GF-D8 (cell line): ENCODE measurements at regions not wholly inside any gene's neighbourhood (a gene's known extent, or its start where the extent isn't known, plus 50 kb on each side); places are given as distances from the start of the nearest gene placed in this dataset.

Experiments used
- DNase-seq: peaks from one replicate; lab custom pipeline; 2025; lab: John Stamatoyannopoulos, UW

DNA sequence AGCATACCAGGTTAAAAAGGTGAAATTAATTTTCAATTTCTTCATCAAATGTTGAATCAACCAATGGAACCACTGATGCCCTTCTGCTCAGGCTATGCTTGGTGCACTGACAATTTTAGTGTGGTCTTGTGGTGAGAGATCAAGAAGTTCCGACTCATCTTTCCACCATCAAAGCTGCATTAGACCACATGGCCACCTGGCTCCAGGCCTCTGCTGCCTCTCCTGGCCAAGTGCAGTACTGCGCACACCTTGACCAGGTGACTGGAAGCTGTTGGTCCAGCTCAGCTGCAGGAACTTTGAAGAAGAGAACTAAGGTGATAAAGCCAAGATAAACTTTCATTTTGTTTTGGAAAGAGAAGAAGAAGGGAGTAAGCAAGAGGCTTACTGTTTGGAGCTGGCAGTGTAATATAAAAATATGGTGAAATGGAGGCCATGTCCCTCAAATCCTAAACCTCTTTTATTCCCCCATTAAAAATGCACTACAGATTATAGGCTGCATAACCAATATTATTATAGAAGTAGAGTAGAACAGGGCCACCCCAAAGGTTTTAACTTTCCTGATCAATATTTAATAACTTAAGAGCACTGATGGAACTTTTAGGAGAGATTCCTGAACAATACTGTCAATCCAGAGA, 315.5 kb upstream of the C9orf72 start:
- DNase-seq = no peak

DNA sequence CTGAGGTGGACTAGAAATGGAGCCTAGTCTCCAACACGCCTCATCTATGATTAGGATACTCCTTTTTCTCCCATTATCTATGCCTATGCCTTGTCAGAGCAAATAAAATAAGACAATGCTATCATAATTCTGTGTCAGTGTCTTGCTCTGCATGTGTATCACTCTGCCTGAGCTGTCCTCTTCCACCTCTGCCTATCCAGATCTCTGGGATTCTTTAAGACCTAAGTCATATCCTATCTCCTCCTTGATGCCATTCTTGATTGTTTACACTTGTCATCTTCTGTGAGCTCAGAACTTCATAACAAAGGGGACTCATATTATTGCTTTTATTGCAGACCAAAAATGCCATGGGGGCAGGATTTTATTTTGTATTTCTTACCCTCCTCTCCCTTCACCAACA, 351.2 kb upstream of the C9orf72 start:
- no peak for DNase-seq

DNA sequence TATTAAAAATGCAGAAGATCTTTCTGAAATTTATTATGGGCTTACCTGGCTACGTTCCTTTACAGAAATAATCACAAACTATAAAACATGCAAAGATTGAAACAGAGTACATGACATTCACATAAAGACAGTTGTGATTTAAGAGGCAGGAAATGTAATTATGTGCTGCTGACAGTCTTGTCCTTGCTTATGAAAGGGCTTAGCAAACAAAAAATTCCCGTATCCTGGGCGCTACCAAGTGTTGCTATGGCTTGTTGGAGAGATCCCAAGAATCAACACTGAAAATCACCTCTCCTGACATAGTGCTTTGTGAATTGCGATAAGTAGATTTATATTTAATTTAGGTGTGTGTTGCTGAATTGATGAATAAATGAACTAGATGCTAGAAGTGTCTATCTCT, 352.5 kb upstream of the C9orf72 start:
- no peak for DNase-seq

- DNase-seq = no peak
These were observed 356.6 kb upstream of the C9orf72 start for GRCh38 chr9:27929841-27930240.

DNA sequence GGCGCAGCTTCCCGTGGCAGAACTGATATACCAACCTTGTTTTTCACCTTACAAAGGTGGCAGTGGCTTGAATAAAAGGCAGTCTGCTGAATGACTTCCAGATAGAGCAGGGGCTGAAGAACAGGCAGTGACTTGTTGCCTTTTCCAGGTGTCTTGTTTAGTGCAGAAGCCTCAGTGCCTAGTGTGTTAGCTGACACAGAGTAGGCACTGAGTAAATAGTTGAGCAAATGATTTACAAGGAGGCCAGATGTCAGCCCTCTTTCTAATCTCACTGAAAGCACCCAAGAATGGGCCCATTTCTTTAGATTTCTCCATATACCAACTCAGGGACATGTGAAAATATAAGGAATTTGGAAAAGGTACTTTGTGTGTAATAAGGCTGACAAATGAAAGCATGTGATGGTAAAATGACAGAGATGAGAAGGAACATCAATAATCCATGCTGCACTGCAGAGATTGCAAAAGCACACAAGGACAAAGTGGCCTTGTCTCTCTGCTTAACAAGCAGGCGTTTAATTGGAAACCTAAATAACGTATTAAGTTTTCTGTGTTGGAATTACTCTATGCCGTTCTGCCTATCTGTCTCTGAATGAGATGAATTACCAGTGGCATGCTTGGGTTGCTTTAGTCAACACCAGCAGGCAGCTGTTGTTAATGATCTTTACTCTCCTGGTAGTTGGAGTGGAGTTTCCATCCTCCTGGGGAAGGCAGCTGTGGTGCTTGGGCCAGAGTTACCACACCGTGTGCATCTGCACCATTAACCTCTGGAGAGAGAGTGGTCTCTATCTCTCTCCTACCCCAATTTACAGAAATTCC, 360.1 kb upstream of the C9orf72 start:
- no peak for DNase-seq

DNA sequence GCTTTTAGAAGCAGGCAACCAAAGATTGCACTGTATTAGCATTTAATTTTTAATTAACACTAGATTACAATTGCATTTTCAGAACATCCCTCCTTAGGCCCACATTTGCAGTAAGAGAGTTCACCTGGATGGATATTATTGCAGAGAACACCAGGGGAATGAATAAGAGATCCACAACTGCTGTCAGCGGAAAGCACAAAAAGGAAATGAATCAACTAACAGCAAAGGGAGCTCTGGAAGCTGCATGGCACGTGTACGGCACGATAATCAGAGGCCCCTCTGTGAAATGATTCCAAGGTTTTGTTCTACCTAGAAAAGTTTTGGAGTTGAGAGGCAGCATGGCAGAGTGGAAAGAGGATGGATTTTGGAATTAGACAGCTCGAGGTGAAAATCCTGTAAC, 361.2 kb upstream of the C9orf72 start:
- DNase-seq = no peak

DNA sequence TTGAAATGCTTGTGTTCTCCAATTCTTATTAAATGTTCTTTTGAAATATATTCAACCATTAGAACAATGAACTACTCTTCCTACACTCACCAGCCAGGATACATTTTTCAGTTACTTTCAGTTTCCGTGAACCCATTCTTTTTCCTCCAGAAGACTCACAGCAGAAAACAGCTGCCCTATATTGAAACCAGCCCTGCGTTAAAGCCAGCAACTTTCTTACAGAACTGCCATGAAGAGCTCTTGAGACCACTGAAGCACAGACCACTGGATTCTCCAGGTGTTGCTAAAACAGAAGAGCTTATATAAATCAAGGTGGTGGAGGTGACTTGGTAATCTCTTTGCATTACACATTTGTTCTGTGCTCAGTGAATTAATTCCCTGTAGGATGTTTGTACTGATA, 365.9 kb upstream of the C9orf72 start:
- DNase-seq = no peak

GRCh38 chr9:27940535-27940934, 367.3 kb upstream of the C9orf72 start:
- DNase-seq = no peak

GRCh38 chr9:27943501-27943900, 370.2 kb upstream of the C9orf72 start:
- no peak for DNase-seq

- no peak for DNase-seq
These were observed 372.1 kb upstream of the C9orf72 start for GRCh38 chr9:27945386-27945785.

DNA sequence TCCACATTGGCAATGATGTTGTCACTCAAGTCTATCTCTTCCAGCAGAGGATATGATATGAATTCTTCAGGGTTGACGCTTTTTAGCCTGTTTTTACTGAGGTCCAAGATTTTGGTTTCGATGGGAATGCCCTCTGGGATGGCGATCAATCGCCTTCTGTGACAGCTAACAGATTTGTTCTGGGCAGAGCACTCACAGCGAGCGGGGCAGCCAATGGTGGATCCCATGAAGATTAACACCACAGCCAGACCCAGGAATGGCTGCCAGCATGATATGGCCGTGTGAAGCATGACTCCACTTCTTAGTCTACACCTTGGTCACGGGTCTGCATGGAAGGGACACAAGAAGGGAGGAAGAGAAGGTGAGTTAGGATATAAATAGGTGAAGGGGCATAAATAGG, 377.1 kb upstream of the C9orf72 start:
- DNase-seq = no peak

DNA sequence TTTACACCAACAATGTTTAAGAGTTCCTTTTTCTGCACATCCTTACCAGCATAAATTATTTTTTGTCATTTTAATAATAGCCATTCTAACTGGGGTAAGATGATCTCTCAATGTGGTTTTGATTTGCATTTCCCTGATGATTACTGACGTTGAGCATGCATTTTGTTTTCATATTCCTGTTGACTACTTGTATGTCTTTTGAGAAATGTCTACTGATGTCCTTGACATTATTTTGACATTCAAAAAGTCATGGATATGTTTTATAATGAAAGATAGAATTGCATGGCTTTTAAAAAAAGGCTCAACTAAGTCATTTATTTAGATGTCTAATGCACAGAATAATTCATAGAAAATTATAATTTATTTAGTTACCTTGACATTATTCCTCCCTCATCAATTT, 381.6 kb upstream of the C9orf72 start:
- DNase-seq = no peak

GRCh38 chr9:27963836-27964235, 390.6 kb upstream of the C9orf72 start:
- DNase-seq = no peak

DNA sequence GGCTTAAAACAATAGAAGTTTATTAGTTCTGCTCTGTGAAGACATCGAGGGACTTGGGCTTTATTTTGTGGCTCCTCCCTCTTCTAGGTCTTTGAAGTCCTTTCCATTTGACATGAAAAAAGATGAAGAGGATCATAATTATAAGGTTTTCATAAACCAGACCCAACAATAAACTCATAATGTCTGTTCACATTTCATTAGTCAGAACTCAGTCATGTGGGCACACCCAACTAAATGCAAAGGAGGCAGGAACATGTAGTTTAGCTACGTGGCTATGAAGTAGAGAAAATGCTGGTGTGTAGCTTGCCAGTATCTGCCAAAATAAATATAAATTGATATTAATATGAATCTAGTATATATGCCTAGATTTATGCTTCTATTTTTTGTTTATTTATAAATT, 393.9 kb upstream of the C9orf72 start:
- DNase-seq = no peak

GRCh38 chr9:27977931-27978330, 404.6 kb upstream of the C9orf72 start:
- DNase-seq = no peak

GRCh38 chr9:27985714-27986113, 412.4 kb upstream of the C9orf72 start:
- no peak for DNase-seq

- no peak for DNase-seq
These were observed 417.2 kb upstream of the C9orf72 start for GRCh38 chr9:27990524-27990923.

GRCh38 chr9:27991221-27991620, 417.9 kb upstream of the C9orf72 start:
- no peak for DNase-seq

GRCh38 chr9:28001096-28001495, 427.8 kb upstream of the C9orf72 start:
- DNase-seq = no peak

DNA sequence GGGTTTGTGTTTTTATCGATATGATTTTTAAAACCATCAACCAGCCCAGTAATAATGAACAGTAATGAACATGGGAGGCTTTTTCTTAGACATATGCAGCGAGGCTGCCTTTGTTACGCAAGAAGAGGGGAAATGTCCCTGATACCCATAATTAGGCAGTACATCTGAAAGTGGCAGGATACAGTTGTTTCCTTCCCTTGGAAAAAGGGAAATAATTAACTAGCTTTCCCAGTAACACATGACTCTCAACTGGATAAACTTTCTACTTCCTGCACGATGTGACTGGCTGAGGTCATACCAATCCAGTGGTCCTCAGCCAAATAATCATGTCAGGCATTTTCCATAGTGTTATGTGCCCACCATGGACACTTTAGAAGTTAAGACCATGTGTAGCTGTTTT, 431.6 kb upstream of the C9orf72 start:
- no peak for DNase-seq

GRCh38 chr9:28005779-28006178, 432.5 kb upstream of the C9orf72 start:
- no peak for DNase-seq

DNA sequence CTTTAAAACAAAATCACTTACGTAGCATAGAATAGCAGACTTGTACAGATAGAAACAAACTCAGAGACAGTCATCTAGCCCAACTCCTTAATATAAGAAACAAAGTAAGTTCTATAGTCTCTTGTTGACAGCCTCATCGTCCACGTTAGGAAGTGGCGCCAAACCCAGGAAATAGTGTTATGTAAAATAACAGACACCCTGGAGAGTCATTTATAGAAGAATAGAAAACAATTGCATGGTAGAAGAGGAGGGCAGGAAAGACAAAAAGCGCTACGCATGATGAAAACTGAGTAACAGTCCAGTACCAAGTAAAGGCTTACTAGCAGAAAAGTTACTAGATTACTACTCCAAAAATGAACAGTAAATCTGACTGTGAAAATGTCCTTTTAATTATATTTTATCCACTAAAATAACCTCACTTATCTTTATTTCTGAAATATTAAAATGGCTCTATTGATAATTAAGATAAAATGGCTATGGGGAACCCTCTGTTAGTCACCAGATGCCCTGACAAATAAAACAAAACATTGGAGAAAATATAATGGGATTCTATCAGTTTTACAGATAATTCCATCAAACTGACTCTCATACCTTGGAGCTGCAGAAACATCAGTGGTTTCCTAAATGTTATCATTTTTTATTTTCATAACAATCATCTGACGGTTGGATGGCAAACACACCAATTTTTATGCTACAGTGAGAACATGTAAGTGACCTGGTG, 434.0 kb upstream of the C9orf72 start:
- DNase-seq = no peak

DNA sequence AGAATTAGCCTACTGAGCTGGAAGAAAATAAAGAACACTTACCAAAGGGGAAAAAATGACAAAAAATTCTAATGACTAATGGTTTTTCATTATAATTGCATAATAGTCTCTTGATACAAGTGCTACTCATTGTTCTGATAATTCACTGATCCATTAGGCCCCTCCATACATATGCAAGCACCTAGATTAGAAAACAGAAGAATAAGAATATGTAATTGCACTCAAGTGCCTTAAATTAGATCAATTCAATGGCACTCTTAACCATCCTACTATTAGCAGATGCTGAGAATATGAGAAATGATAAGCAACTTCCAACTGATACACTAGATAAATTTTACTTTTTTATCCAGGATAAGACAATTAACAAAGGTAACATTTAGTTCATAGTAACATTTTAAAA, 440.9 kb upstream of the C9orf72 start:
- DNase-seq = no peak
